Cardiac muscle cell (in vitro differentiated cells and primary cell): ENCODE measurements at regions not wholly inside any gene's neighbourhood (a gene's known extent, or its start where the extent isn't known, plus 50 kb on each side); places are given as distances from the start of the nearest gene placed in this dataset.

Experiments used
- DNase-seq, 2 donors: peaks; one replicate each; pipeline versions ENCODE4 v3.0.0 to v3.0.0-alpha.2; 2010 to 2017; ENCODE audit warnings: low read depth in 1 of 2, low spot score in 1 of 2
- H3K27ac ChIP-seq: fragments of 200-600 bp; sonication (generic); 2 replicates; pipeline ENCODE4 v1.5.1; 2016
- H3K27me3 ChIP-seq: fragments of 200-600 bp; sonication (generic); 2 replicates; pipeline ENCODE4 v1.6.0; 2016; ENCODE audit warnings: control low read depth
- H3K36me3 ChIP-seq: fragments of 200-600 bp; sonication (generic); 2 replicates; pipeline ENCODE4 v1.5.1; 2016; ENCODE audit warnings: control low read depth
- H3K4me1 ChIP-seq: fragments of 200-600 bp; sonication (generic); 2 replicates; pipeline ENCODE4 v1.8.1; 2017; ENCODE audit warnings: low read depth, mild to moderate bottlenecking, mixed run types
- H3K4me3 ChIP-seq: fragments of 200-600 bp; sonication (generic); 2 replicates; pipeline ENCODE4 v1.5.1; 2016; ENCODE audit warnings: mild to moderate bottlenecking
- H3K9me3 ChIP-seq: fragments of 200-600 bp; sonication (generic); 2 replicates; pipeline ENCODE4 v1.5.1; 2017; ENCODE audit warnings: low read depth, mild to moderate bottlenecking, control low read depth
- CTCF ChIP-seq: IDR thresholded peaks from 2 replicates; pipeline ENCODE4 v1.5.1; 2012; ENCODE audit warnings: low read depth, mild to moderate bottlenecking, low read length

DNA sequence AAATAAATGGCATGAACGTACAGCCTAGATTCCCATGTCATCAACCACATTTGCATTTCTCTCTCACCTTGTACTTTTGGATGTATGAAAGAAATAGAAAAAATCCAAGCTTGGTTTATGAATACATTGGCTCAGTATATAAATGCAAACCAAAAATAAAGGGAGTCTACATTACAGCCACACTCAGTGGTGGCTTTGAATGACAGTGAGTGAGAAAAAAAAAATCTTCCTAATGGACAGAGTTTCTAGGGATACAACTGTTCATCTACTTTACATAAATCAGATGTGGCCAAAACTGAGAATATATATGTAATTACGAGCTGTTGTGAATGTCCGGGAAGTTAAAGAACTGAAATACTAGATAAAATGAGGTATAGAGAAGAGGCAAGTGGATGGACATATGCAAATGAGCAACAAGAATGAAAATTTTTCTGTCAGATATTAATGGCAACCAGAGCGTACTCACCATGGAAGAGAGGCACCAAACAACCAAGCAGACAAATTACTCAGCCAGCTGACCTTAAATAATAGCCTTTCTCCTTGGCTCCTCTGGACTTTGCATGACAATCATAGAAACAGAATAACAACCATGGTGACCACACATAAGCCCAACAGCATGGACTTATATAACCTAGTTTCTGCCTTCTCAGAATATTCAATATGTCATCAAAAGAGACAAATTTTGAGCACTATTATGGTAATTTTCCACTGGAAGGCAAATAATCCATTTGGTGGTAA lies 1305.8 kb downstream of the OTOL1 start:
- Histone ChIP-seq H3K27me3 (no peaks in the 10 kb centered on the region), H3K36me3 (no peaks in the 10 kb centered on the region), H3K4me3 (no peak overlapping the region), H3K4me1 (no peaks in the 10 kb centered on the region), H3K27ac (no peak overlapping the region), H3K9me3 (no peaks in the 10 kb centered on the region)
- TF ChIP-seq CTCF, result no peak
- no peak for DNase-seq

- Histone ChIP-seq H3K4me1 (no peaks in the 10 kb centered on the region), H3K4me3 (no peak overlapping the region), H3K36me3 (no peaks in the 10 kb centered on the region), H3K9me3 (no peaks in the 10 kb centered on the region), H3K27ac (no peak overlapping the region), H3K27me3 (no peaks in the 10 kb centered on the region)
- no peak for DNase-seq
- TF ChIP-seq CTCF, result no peak
These were observed 1314.2 kb downstream of the OTOL1 start for GRCh38 chr3:162810776-162811175.

DNA sequence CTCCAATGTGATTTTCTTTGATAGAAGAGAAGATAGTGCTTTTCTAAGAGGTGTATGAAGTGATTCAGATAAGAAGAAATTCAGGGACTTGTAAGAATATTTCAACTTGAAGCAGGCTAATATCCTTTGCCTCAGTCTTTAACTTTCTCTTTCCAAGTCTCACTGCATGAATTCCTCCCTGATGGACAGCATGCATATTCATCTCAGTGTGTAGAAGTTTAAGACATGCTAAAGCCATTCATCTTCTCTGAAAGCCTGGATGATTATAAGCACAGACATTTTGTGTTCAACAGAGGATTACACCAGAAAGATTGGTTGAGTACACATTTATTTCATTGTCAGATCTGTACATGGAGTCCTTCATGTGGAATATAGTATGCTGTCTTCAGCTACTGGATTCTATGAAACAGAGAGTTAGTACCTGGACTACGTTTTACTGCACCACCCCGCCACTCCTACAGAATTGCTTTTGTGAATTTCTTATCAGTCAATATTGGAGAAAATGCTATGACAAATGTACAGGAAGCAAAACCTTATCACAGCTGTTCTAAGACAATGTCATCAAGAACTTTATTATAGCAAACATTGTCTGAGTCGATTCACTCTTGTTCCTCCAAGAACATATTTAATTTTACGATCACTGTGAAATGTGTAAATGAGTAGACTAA lies 1346.1 kb downstream of the OTOL1 start:
- no peak for TF ChIP-seq CTCF
- Histone ChIP-seq H3K4me3 (no peak overlapping the region), H3K27ac (no peak overlapping the region), H3K4me1 (no peaks in the 10 kb centered on the region), H3K9me3 (no peaks in the 10 kb centered on the region), H3K27me3 (no peaks in the 10 kb centered on the region), H3K36me3 (no peaks in the 10 kb centered on the region)
- no peak for DNase-seq

DNA sequence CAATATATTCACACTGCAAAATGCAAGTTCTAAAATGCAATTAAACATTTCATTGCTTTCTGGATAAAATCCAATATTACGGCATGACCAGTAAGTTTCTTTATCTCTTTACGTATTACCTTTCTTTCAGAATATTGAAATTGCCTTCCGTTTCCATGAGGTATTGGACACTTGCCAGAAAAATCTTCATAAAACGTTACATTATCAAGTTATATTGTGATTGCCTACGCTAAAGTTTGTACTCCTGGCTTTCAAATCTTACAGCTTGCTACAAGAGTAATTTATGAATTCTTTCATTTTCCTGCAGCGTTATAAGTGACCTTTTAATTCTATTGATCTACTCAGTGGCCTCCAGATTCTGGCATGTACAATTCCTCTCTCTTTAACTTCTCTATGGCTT lies 1349.3 kb downstream of the OTOL1 start:
- Histone ChIP-seq H3K9me3 (no peaks in the 10 kb centered on the region), H3K4me1 (no peaks in the 10 kb centered on the region), H3K27ac (no peak overlapping the region), H3K27me3 (no peaks in the 10 kb centered on the region), H3K36me3 (no peaks in the 10 kb centered on the region), H3K4me3 (no peak overlapping the region)
- DNase-seq, result no peak
- no peak for TF ChIP-seq CTCF

GRCh38 chr3:162847511-162847910 lies 1350.9 kb downstream of the OTOL1 start:
- Histone ChIP-seq H3K4me3 (no peak overlapping the region), H3K36me3 (no peaks in the 10 kb centered on the region), H3K9me3 (no peaks in the 10 kb centered on the region), H3K27me3 (no peaks in the 10 kb centered on the region), H3K4me1 (no peaks in the 10 kb centered on the region), H3K27ac (no peak overlapping the region)
- no peak for DNase-seq
- TF ChIP-seq CTCF, result no peak
